GM18508 (cell line): ENCODE measurements at regions not wholly inside any gene's neighbourhood (a gene's known extent, or its start where the extent isn't known, plus 50 kb on each side); places are given as distances from the start of the nearest gene placed in this dataset.
"Not testable (repeated sequence)": the region's sequence is repeated elsewhere in the genome, so short reads cannot be mapped to it uniquely, and the experiment has no call there.

Experiments
- ATAC-seq: cut with Tn5 transposase; IDR thresholded peaks from one replicate; pipeline ENCODE4 v1.9.1; 2021; ENCODE audit warnings: moderate number of reproducible peaks; ENCODE audit not compliant: insufficient read depth, unreplicated experiment

DNA sequence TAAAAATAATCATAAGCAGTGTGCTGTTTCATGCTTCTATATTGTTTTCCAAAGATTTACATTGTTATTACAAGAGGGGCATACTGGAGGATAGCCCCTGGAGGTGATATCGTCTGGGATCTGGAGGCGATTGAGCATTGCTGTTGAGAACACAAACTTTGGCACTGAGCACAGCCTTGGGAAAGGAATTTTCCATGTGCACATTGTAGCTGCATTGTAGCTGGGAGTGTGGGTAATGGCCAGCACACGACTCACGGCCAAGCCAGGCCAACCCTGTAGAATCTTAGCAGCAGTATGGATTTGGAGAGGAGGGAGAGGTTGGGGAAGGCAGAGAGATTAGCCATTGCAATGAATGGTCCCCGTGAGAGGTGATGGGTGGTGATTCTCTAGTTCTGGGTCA is 121.9 kb downstream of the SMIM20 start:
- ATAC-seq, result no peak

DNA sequence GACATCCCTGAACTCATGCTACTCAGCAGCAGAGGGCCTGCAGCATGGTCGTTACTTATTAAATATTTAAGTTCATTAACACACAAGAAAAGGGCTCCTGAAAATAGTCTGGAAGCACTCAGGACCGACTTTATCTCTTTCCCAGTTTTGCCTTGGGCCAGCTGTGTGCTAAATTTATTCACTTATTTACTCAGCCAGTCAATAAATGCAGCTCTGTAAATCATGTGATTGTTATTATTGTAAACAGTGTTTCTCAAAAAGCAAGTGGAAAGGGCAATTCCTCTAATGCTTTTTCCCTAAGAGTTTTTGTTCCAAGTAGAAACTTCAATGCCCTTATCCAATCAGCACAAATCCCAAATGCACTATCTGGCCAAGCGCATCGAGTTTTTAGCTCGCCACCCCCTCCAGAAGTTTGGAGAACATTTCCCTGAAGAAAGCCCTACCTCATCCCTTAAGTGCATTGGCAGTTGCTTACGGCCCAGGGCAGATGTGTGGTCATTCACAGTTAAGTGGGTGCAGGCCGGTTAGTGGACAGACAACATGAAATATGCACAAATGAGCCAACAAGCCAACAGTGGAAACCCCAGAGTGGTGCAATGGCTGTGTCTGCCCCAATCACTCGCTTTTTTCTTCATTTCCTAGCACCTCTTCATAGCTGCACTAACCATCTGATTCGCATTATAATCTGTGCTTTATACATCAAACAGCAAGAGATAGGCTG is 125.8 kb downstream of the SMIM20 start:
- ATAC-seq, result no peak

DNA sequence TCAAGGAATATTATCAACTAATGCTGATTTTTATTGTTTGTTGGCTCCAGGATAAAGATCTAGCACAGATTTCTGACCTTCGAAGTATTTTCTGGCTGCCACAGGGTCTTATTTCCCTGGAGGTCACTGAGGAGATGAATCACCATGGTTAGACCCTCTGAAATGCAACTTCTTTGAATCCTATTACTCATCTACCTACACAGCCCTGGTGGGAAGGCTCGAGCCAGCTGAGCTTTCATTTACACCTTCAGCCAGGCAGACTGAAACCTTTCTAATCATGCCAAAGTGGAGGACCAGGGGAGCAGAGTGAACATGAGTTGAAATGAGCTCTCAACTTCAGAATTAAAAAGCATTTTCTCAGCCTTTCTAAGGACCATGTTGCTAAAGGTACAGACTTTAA is 130.5 kb downstream of the SMIM20 start:
- no peak for ATAC-seq

DNA sequence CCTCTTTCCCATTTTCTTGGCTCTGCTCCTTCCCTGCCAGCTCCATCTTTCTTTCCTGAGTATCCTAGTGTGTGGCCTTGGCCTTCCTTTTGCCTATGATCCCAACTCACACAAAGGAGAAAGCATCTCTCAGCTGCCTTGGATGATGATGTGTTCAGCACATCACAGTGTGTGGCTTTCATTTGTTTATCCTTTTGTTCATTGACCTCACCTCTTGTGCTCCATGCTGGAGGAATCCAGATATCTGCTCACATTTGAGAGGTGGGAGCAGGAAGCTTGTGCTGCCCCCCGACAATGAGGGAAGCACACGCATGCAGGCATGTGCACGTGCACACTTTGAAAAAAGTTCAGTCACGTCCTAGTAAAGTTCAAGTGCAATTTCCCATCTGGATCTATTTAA is 131.0 kb downstream of the SMIM20 start:
- ATAC-seq, result no peak

DNA sequence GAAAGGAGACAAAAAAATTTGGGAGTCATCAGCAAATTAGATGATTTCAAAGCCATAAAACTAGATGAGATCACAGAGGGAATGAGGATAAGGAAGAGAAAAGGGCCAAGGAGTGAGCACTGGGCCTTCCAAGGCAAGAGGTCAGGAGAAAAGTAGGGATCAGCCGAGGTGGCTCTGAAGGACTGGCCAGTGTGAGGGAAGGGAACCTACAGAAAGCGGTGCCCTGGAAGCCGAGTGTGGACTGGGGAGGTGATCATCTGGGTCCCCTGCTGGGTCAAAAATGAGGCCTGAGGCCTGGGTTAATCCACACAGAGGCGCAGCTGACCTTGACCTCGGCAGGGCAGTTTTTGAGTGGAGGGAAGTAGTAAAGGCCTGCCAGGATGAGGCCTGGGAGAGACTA is 133.8 kb downstream of the SMIM20 start:
- ATAC-seq, result no peak

DNA sequence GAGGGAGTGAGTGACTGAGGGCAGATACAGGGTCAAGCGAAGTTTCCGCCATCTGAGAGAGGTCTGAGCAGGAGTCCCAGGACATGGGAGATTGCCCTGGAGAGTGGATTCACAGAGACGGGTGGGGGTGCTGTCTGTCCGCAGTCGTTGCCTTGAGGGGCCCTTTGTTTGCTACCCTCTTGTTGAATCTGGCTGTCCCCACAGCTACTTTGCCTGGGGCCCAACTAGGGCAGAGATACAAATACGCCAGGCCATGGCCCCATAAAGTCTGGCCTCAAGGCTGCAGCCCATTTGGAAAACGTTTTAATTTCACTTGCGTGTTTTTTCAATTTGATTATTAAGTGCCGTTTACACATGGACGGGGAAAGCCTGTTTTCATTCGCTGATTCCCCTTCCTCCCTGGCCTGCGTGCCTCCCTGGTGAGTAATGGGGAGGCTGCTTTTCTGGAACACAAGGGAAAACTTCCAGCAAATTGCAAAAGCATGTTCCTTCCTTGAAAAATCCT is 134.4 kb downstream of the SMIM20 start:
- no peak for ATAC-seq

DNA sequence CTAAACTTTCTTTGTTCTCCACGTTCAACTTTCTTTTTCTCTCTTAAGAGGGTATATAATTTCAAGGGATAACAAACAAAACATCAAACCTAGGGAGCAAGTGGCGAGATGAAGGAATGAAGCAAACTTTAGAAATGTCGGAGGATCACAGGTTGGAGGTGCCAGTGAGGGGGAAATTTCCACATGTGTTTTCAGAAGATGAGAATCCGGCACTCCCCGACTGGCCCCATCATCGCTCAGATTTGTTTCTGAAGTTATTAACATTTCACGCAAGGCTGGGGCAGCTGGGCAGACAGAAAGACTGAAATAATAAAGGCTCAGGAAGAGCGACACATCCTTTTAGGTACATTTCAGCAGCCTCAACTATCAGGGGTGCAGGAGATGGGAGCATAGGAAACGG is 134.9 kb downstream of the SMIM20 start:
- no peak for ATAC-seq

DNA sequence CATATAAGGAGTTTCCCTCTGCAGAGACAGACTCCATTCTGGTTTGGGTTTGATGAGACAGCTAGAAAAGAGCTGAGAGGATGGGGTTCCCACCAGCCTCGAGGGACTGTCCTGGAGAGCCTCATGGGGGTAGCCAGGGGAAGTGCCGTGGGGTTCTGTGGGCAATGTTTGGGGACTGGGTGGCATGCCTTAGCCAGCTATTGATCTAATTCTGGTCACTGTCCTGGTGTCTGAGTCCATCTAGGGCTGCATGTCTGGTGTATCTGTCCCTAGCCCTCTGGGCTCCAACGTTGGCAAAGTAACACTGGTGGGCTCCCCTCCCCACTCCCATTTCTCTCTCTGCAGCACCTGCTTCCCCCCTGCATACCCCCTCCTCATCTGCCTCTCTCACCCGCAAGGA is 135.4 kb downstream of the SMIM20 start:
- no peak for ATAC-seq

DNA sequence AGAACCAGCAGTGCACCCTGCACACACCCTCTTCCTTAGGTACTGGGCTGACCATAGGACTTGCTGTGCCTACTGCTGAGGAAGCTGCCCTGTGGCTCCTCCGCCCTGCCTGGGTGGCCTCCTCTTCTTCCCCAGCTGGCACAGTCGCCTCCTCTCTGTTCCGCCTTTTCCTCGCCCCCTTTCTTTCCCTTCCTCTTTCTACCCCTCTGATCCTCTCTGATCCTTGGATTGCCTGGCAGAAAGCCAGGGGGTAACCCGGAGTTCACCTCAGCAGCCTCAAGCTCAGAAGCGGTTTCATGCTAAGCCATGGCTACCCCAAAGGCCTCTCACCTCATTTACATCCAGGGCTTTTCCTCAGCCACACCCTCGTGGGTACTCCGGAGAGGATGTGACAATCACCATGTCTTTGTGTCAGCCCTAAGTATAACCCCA is 136.2 kb downstream of the SMIM20 start:
- ATAC-seq, result no peak

DNA sequence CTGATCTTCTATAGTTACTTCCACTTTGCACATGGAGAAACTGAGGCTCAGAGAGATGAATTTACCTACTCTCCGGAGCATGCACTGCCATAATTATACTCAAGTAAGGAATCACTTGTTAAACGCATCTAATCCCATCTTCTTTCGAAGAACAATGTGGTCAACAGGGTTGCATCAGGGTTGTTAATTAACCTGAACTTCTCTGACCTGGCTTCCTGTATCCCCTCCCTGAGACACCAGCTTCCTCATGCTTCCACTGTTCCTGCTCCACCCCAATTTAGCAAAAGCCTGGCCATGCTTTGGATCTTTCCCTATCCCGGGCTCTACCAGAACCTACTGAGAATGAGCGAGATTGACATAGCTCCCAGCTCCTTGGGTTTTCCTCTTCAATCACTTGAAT is 136.7 kb downstream of the SMIM20 start:
- ATAC-seq, result no peak

DNA sequence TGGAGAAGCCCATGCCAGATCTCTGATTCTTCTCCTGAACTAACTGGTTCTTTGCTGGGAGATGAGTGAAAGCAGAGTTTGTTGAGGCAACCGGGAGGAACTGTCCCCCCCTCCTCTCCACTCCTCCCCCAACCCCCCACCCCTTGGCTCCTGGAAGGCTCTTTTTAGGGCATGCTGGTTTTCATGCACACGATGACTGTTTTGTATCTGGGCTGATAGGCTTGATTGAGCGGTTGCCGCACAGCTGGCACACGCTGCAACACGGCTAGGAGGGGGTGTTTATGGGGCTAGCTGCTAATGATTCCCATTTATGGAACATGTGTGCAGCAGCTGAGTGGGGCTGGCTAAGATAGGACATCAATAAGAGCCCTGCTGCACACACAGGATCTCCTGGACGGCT is 137.2 kb downstream of the SMIM20 start:
- ATAC-seq, result no peak

DNA sequence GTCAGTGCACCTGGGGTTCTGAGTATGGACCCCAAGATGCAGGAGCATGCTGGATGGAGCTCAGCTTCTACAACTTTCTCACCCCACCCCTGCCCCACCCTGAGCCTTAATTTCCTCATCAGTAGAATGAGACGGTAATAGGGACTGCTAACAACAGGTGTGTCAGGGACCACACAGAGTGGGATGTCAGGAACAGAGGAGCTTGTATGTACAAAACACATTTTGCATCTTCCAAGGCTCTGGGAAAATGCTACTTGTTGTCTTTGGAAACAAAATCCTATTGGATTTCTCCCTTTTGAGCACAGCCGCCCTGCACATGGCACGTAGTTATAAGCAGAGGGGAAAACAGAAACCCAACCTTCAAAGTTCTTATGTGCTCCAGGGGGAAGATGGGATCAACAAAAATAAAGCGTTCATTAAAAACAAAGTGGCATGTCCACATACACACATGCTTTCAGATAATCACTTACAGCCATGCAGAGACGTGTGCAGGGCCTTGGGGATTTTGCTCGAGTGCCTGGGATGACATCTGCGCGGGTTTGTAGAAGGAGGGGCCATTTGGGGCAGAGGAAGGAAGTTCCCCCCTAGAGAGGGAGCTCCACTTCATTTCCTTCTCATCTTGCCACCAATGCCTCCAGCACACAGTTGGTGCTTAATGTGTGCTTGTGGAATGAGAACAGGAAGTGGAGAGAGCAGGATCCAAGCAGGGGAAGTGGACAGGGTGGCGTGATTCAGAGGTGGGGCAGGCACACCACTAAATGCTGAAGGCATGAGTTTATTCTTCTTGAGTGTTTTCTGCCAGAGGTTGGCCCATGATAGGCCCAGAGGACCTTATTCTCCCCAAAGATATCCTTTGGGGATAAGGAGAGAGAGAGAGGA is 138.9 kb downstream of the SMIM20 start:
- no peak for ATAC-seq

DNA sequence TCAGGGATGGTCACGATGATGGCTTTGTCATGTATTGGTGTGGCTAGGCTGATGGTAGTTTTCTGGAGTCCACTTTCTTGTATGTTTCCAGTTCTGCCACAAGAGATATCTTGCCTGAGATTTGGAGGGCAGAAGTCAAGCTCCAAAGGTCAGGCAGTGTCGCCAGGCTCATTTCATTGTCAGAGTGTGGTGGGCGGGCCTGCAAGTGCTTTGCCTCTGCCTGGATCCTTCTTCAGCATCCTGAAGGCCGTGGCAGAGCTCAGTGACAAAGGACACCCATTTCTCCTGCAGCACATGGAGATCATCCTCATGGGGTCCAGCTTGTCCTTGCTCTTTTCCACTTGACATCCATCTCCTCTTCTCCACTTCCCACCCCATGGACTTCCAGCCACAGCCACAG is 139.7 kb downstream of the SMIM20 start:
- ATAC-seq, result no peak

DNA sequence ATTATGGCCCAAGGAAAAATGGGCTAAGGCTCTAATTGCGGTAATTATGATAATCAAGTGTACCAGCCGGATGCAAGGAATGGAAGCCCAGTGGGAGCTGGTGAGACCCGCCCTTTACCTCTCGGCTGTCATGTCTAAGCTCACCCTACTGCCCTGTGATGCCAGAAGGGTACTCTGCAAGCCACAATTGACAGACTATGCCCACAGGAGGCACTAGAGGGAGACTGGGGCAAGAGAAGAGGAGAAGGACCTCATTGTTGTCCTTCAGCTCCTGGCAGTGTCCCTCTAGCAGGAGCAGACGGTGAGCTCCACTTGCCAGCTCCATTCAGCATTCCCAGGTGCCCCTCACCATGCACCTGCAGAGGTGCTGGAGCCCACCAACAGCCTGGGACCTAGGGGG is 141.8 kb downstream of the SMIM20 start:
- ATAC-seq, result no peak

DNA sequence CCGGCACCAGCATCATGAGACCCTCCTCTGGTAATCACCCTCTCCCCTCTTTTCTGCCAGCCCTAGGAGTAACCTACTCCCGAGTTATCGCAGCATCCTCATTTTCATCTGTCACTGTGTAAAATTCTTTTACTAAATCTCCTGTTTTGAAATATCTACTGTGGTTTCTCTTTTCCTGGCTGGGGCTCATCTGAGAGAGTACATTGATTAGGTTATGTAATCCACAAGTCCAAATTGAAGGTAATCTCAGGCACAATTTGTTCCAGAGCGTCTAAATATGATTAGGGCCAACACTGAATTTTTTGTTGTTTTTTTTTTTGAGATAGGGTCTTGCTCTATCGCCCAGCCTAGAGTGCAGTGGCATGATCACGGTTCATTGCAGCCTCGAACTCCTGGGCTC is 142.4 kb downstream of the SMIM20 start:
- no peak for ATAC-seq

DNA sequence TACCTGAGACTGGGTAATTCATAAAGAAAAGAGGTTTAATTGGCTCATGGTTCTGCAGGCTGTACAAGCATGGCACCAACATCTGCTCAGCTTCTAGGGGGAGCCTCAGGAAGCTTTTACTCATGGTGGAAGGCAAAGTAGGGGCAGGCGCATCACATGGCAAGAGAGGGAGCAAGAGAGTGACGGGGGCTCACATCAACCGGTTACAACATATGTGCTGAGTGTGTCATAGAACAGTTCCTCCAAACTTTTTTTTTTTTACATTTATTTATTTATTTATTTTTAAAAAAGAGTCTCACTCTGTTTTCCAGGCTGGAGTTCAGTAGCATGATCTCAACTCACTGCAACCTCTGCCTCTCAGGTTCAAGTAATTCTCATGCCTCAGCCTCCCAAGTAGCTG is 143.8 kb downstream of the SMIM20 start:
- ATAC-seq, result not testable (repeated sequence)

DNA sequence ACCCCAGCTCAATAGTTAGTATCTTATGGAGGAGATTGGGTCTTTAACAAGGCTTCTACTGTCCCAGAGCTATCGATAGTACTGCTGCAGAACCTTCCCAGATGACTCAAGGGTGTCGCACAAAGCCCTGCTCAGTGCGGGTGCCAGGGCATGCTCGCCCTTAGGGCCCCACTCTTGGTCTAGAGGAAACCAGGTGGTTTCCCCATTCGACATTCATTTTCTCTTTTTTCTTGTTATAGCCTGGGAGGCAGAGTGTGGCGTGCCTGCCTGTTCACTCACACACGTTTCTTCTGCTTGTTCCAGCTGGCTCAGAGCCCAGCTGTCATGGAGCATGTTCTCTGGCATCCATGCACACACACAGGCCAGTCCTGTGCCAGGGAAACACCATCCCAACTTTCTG is 144.5 kb downstream of the SMIM20 start:
- no peak for ATAC-seq

DNA sequence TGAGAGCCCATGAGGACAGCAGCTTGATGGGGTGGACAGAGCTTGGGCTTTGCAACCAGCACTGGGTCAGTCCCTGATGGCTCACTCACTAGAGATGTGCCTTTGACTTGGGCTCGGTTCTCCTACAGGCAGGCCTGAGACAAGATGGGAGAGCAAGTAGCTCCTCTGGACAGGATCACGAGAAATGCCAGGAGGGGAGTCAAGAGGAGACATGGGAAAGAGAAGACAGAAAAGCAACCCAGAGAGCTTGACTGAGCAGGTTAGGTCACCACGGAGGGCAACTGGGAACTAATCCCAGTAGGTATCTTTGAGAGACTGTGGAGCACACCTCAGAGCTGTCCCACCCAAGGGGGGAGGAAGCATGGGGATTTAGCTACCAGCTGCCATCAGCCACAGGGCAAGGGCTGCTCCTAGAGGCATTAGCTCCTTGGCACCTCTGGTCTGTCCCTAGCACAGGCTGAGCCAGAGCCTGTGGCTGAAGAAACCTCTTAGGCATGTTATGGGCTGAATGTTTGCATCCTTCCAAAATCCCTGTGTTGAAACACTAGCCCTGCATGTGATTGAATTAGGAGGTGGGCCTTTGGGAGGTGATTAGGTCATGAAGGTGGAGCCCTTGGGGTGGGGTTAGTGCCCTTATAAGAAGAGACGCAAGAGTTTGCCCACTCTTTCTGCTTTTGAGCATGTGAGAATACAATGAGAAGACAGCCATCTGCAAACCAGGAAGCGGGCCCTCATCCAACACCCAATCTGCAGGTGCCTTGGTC is 145.6 kb downstream of the SMIM20 start:
- ATAC-seq, result no peak

DNA sequence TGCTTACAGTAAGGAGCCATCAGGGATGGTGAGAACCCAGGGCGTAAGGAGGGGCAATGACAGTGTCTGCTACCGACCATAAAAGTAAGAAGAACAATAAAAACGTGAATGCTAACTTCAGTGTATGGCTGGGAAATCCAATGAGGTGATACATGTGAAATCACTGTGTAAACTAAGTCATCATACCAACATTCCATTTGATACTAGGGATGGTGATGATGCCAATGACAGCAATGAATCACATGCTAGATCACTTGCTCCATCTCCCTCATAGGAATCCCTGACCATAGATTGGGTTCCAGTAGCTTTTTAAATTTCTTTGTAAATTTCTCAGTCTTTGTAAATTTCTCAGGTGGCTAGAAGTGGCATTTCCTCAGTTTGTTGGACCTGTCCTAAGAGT is 146.3 kb downstream of the SMIM20 start:
- no peak for ATAC-seq

DNA sequence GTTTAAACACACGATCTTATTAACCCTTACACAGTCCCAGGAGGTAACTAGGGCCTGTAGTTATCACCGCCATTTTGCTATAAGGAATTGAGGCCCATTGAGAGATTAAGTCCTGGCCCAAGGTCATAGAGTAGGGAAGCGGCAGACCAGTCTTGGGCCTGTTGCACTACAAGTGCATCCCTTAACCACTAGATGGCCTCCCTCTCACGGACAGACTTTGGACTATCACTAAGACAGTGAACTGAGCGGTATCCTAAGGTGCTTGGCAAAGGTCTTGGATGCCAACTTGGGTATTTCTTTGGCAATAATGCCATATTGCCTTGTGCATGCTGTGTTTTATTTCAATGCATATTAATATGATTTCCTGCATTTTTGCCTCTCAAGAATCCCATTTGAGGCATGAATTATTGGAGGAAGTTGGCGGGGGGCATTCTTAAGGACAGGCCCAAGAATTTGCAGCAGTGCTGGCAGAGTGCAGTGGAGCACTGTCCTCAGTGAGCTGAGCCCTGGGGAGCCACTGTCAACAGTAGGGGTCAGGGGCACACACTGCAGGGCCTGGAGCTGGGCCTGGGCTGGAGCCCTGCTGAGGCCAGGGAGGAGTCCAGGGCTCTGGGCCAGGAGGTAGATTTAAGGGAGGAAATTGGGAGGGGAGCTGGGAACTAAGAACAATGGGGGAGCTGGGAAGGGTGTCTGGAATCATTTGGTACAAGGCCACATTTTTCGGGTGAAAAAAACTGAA is 147.4 kb downstream of the SMIM20 start:
- ATAC-seq, result no peak
